AG10803 (cell line): ENCODE measurements at regions not wholly inside any gene's neighbourhood (a gene's known extent, or its start where the extent isn't known, plus 50 kb on each side); places are given as distances from the start of the nearest gene placed in this dataset.
"Not testable (repeated sequence)": the region's sequence is repeated elsewhere in the genome, so short reads cannot be mapped to it uniquely, and the experiment has no call there.

Source experiments
- DNase-seq: peaks from one replicate; pipeline ENCODE4 v3.0.0; 2010; ENCODE audit warnings: low read depth
- H3K4me3 ChIP-seq: 2 replicates; pipeline ENCODE4 v1.5.1; 2011; ENCODE audit warnings: mild to moderate bottlenecking, low read length, control low read depth
- TF ChIP-seq, protein P1 (sequence below): conservative IDR thresholded peaks from 2 replicates; pipeline ENCODE4 v1.5.1; 2011; ENCODE audit warnings: mild to moderate bottlenecking, low read length, control low read depth, inconsistent platforms

DNA sequence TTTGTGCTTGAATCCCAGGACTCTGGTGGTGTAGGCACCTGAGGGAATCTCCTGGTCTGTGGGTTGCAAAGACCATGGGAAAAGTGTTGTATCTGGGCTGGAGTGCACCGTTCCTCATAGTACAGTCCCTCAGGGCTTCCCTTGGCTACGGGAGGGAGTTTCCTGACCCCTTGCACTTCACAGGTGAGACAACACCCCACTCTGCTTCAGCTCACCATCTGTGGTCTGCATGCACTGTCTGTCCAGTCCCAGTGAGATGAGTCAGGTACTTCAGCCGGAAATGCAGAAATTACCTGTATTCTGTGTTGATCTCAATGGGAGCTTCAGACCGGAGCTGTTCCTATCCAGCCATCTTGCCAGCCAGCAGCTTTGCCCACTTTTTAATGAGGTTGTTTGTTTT is 353.0 kb upstream of the IRS4 start:
- no peak overlapping the region for H3K4me3 ChIP-seq
- no peak for DNase-seq
- TF ChIP-seq, protein P1, sequence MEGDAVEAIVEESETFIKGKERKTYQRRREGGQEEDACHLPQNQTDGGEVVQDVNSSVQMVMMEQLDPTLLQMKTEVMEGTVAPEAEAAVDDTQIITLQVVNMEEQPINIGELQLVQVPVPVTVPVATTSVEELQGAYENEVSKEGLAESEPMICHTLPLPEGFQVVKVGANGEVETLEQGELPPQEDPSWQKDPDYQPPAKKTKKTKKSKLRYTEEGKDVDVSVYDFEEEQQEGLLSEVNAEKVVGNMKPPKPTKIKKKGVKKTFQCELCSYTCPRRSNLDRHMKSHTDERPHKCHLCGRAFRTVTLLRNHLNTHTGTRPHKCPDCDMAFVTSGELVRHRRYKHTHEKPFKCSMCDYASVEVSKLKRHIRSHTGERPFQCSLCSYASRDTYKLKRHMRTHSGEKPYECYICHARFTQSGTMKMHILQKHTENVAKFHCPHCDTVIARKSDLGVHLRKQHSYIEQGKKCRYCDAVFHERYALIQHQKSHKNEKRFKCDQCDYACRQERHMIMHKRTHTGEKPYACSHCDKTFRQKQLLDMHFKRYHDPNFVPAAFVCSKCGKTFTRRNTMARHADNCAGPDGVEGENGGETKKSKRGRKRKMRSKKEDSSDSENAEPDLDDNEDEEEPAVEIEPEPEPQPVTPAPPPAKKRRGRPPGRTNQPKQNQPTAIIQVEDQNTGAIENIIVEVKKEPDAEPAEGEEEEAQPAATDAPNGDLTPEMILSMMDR: no peak

DNA sequence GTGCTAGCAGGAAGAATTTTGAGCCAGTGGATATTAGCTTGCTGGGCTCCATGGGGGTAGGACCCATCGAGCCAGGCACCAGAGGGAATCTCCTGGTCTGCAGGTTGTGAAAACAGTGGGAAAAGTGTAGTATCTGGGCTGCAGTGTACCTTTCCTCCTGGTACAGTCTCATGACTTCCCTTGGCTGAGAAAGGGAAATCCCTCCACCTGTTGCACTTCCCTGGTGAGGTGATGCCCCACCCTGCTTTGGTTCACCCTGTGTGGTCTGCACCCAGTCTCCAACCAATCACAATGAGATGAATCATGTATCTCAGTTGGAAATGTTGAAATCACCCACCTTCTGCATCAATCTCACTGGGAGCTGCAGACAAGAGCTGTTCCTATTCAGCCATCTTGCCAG is 341.4 kb upstream of the IRS4 start:
- DNase-seq: no peak
- no peak overlapping the region for H3K4me3 ChIP-seq
- TF ChIP-seq, protein P1: no peak

DNA sequence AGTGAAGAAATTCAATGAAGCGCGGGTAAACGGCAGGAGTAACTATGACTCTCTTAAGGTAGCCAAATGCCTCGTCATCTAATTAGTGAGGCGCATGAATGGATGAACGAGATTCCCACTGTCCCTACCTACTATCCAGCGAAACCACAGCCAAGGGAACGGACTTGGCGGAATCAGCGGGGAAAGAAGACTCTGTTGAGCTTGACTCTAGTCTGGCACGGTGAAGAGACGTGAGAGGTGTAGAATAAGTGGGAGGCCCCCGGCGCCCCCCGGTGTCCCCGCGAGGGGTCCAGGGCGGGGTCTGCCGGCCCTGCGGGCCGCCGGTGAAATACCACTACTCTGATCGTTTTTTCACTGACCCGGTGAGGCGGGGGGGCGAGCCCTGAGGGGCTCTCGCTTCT is 317.8 kb upstream of the IRS4 start:
- DNase-seq: peak; percentile 79
- not testable (repeated sequence) for H3K4me3 ChIP-seq

DNA sequence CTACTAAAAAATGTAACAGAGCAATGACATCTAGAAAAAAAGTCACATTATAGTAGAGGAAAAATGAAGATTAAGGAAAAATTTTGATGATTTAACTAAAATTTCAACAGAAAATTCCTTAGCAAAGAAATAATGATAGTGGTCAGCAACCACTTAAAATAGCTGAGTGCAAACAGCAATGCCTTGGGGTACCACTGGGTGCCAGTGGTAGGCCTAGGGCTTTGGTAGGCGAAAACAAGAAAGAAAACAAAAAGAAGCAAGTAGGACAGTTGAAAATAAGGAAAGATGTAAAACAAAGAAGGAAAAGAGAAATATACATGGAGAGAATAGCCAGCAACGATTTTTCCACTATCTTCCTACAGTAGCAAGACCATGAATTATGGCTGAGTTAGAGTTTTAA is 313.5 kb upstream of the IRS4 start:
- TF ChIP-seq, protein P1: no peak
- no peak for DNase-seq
- no peak overlapping the region for H3K4me3 ChIP-seq

DNA sequence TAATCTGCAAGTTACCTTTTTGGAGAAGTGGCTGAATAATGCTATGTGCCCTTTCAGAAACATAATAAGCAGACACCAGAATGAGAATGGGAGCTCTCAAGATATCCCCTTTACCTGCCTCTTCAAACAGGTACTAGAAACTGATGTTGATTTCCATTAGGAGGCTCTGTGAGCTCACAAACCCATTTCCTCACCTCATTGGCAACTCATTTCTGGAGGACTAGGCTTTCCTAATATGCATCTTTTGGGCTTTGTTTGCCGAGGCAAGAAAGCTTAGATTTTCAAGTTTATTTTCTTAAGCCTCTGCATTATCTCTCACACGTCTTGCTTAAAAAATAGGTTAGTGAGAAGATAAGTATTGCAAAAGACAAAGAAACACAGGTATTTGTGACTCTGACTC is 313.1 kb upstream of the IRS4 start:
- DNase-seq: no peak
- TF ChIP-seq, protein P1: no peak
- H3K4me3 ChIP-seq: no peak overlapping the region

DNA sequence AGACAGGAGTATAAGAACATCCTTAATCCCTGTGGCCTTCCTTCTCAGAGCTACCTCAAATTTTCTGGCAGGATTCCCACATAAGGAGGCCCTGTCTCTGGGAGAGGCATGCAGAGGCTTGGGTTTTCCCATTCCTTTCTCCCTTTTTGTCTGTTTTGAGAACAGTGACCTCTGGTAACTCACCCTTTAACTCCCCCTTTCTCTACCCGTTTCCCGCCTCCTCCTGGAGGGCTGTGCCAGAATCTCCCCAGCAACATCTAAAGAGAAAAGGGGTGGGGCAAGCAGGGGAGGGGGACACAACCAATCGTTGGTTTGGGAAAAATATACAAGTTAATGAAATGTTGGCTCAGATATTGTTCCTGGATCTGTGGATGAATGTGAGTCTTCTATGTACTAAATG is 303.7 kb upstream of the IRS4 start:
- no peak for DNase-seq
- TF ChIP-seq, protein P1: no peak

DNA sequence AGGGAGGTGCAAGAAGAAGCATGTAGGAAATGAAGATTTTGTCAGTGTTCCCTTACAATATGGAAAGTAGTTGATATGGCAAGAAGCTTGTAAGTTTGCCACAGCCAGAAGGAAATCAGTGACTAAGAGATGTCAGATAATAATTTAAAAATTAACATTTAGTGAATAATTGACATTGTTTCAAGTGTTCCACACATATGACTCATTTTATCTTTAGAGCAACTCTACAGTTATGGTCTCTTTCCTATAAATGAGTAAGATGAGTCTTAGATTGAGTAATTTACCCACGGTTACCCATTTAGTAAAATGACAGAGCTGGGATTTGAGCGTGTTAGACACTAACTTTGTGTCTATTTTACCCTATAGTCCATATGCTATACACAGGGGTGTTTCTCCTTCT is 300.3 kb upstream of the IRS4 start:
- TF ChIP-seq, protein P1: no peak
- no peak for DNase-seq
- H3K4me3 ChIP-seq: no peak overlapping the region

More for the DNA sequence above, 303.7 kb upstream of the IRS4 start:
- H3K4me3 ChIP-seq: no peak overlapping the region

DNA sequence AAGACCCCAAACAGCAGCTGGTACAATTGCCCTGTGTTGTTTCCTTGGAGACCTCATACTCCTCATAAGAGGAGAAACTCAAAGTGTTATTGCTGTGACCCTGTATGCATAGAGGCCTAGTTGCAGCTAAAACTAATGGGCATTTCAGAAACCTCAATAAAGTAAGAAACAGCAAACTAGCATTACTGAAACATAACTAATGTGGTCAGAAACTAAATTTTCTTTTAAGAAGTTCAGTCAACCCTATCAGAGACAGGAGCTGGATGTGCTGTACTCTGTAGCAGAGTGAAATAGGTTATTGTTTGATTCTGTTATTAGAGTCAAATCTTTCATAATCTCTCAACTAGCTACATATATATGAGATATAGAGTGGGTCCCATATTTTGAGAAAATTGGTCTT is 257.5 kb upstream of the IRS4 start:
- no peak for DNase-seq
- TF ChIP-seq, protein P1: no peak
- H3K4me3 ChIP-seq: no peak overlapping the region

DNA sequence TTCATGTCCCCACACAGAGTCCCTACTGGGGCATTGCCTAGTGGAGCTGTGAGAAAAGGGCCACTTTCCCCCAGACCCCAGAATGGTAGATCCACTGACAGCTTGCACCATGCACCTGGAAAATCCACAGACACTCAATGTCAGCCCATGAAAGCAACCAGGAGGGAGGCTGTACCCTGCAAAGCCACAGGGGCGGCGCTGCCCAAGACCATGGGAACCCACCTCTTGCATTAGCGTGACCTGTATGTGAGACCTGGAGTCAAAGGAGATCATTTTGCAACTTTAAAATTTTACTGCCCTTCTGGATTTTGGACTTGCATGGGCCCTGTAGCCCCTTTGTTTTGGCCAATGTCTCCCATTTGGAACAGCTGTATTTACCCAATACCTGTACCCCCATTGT is 236.5 kb upstream of the IRS4 start:
- H3K4me3 ChIP-seq, DNase-seq: not testable (repeated sequence)
